T-cell (primary cell): ENCODE measurements at regions not wholly inside any gene's neighbourhood (a gene's known extent, or its start where the extent isn't known, plus 50 kb on each side); places are given as distances from the start of the nearest gene placed in this dataset.

ENCODE experiments used
- ATAC-seq, 4 experiments: fragments of 200-7000 bp in 3 of 4; fragments of 150-1000 bp in 1 of 4; cut with Tn5 transposase; replicated peaks in 1 of 4; 1 replicate in 3 of 4; 2 replicates in 1 of 4; pipeline ENCODE4 v1.10.0; 2021; ENCODE audit warnings: moderate library complexity in 3 of 4, mild to moderate bottlenecking in 2 of 4, moderate number of reproducible peaks in 1 of 4
- CTCF ChIA-PET, 2 donors: fragments of 300-600 bp; sonication (Branson Sonifier 250); formaldehyde crosslinking; loops; one replicate each; lab custom pipeline; 2022; ENCODE audit warnings: antibody characterized with exemption in 2 of 2; lab: Charles Lee
- POLR2A ChIA-PET, 2 donors: fragments of 300-600 bp; sonication (Branson Sonifier 250); formaldehyde crosslinking; loops; one replicate each; lab custom pipeline; 2022; ENCODE audit warnings: antibody characterized with exemption in 2 of 2; lab: Charles Lee
- DNase-seq, 35 experiments: peaks; one replicate each; pipeline versions ENCODE4 v3.0.0 to v3.0.0-alpha.2; 2013 to 2023
- H3K27ac ChIP-seq: one replicate; pipeline ENCODE4 v1.5.1; 2013; ENCODE audit warnings: low read length
- H3K27me3 ChIP-seq, 2 experiments: replicated peaks in 1 of 2; 1 replicate in 1 of 2; 2 replicates in 1 of 2; pipeline versions ENCODE4 v1.6.1 to v1.7.0; 2013; ENCODE audit warnings: low read length in 1 of 2, mixed read lengths in 1 of 2; ENCODE audit not compliant: control insufficient read depth in 2 of 2, insufficient read depth in 2 of 2; ENCODE audit errors: extremely low read depth in 1 of 2
- H3K36me3 ChIP-seq, 2 donors: 1 replicate in 1 of 2; 2 replicates in 1 of 2; pipeline versions ENCODE4 v1.6.1 to v1.7.0; 2013; ENCODE audit warnings: low read length in 1 of 2; ENCODE audit not compliant: control insufficient read depth in 2 of 2, insufficient read depth in 1 of 2; ENCODE audit errors: extremely low read depth in 1 of 2
- H3K4me1 ChIP-seq, 2 experiments: 1 replicate in 1 of 2; 2 replicates in 1 of 2; pipeline versions ENCODE4 v1.6.1 to v1.7.0; 2013; ENCODE audit warnings: low read length in 2 of 2, mixed read lengths in 1 of 2; ENCODE audit not compliant: insufficient read depth in 2 of 2, control insufficient read depth in 1 of 2; ENCODE audit errors: extremely low read depth in 1 of 2
- H3K4me3 ChIP-seq, 2 donors: 1 replicate in 1 of 2; 2 replicates in 1 of 2; pipeline versions ENCODE4 v1.5.1 to v1.7.0; 2013; ENCODE audit warnings: mild to moderate bottlenecking in 2 of 2, low read length in 1 of 2, moderate library complexity in 1 of 2; ENCODE audit not compliant: control insufficient read depth in 1 of 2; ENCODE audit errors: extremely low read depth in 1 of 2
- H3K9me3 ChIP-seq: 2 replicates; pipeline ENCODE4 v1.7.0; 2013
- H3K27ac Mint-ChIP-seq, 2 donors: one replicate each; pipeline ENCODE4 v1.8.0; 2020 to 2021; ENCODE audit warnings: mild to moderate bottlenecking in 2 of 2, mixed read lengths in 2 of 2
- H3K27me3 Mint-ChIP-seq, 2 donors: one replicate each; pipeline ENCODE4 v1.8.0; 2021 to 2022; ENCODE audit warnings: mixed read lengths in 2 of 2
- H3K36me3 Mint-ChIP-seq: one replicate; pipeline ENCODE4 v1.8.0; 2021; ENCODE audit warnings: mixed read lengths
- H3K4me1 Mint-ChIP-seq, 3 donors: one replicate each; pipeline ENCODE4 v1.8.0; 2020 to 2022; ENCODE audit warnings: mixed read lengths in 3 of 3, mild to moderate bottlenecking in 1 of 3
- H3K4me3 Mint-ChIP-seq, 3 donors: one replicate each; pipeline ENCODE4 v1.8.0; 2020 to 2022; ENCODE audit warnings: mild to moderate bottlenecking in 3 of 3, mixed read lengths in 3 of 3, moderate library complexity in 3 of 3
- H3K9me3 Mint-ChIP-seq, 3 donors: one replicate each; pipeline ENCODE4 v1.8.0; 2020 to 2022; ENCODE audit warnings: mixed read lengths in 3 of 3
- WGBS: methylation state at CpG from one replicate; pipeline ENCODE4 v1.1.5; 2013; ENCODE audit warnings: missing lambda C conversion rate; ENCODE audit not compliant: insufficient coverage; 5-methylcytosine and 5-hydroxymethylcytosine counted together

- no peaks in the 10 kb centered on the region for H3K9me3 Mint-ChIP-seq
- no peaks in the 10 kb centered on the region for H3K36me3 Mint-ChIP-seq
- peak overlapping the region; percentile 76 to 86 (median 79) for H3K4me3 Mint-ChIP-seq
- Histone ChIP-seq H3K27ac (no peak overlapping the region), H3K36me3 (no peaks in the 10 kb centered on the region), H3K4me1 (peaks cover 0 to 14% of the 10 kb centered on the region in 2 experiments), H3K27me3 (no peaks in the 10 kb centered on the region), H3K9me3 (no peaks in the 10 kb centered on the region), H3K4me3 (peak overlapping the region; percentile 51 to 72)
- ATAC-seq (no peak), DNase-seq (no peak)
- 65% methylated on average over 3 of the region's 4 CpGs for WGBS
- CTCF ChIA-PET, result interaction anchor here in 1 of 2 donors (0.7 kb wide), 1 partner anchor 46 kb away, joined by 4 read pairs; no protein-coding TSS in a partner anchor
- peaks cover 19 to 24% (median 24%) of the 10 kb centered on the region in 3 donors for H3K4me1 Mint-ChIP-seq
- POLR2A ChIA-PET, result no interaction called here
- H3K27ac Mint-ChIP-seq, result peak overlapping the region; percentile 5 to 84
- peaks cover 0 to 2% of the 10 kb centered on the region in 2 donors for H3K27me3 Mint-ChIP-seq
Measured at GRCh38 chr1:59146056-59146455, 150.8 kb upstream of the FGGY start.

DNA sequence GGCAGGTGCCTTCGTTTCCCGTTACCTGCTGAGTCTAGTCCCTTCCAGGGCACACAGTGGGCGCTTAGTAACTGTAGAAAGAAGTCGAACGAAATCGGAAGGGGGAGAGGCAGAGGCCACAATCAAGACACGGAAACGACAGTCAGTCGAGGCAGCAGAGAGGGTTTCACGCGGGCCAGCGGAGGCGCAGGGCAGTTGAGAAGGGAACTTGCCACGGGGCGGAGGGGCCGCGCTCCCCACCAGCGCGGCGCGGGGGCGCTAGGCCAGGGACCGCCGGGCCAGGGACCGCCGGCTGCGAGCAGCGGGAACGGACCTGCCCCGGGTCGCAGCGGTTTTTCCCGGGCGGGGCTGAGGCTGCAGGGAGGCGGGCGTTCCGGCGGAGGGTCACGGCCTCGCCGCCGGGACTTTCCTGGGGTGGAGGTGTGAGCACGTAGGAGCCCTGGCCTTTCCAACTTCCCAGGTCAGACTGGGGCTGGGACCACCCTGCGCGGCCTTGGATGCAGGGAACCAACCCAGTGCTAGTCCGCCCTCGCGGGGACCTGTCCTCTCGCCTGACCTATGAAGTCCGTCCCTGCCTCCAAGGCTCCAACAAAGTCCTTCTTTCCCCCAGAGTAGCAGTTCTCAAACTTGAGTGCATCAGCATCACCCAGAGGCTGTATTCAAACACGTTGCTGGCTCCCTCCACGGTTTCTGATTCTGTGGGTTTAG, 150.1 kb upstream of the FGGY start:
- H3K36me3 Mint-ChIP-seq, result no peaks in the 10 kb centered on the region
- CTCF ChIA-PET, result interaction anchor here in 1 of 2 donors (0.7 kb wide), 1 partner anchor 47 kb away, joined by 4 read pairs; no protein-coding TSS in a partner anchor
- H3K4me1 Mint-ChIP-seq, result peaks cover 24 to 31% (median 24%) of the 10 kb centered on the region in 3 donors

GRCh38 chr1:59149435-59149834, 147.5 kb upstream of the FGGY start:
- CTCF ChIA-PET, result interaction anchor here in 1 of 2 donors (0.5 kb wide), 1 partner anchor 469 kb away, joined by 3 read pairs; no protein-coding TSS in a partner anchor

More for the DNA sequence above, 150.1 kb upstream of the FGGY start:
- POLR2A ChIA-PET, result no interaction called here
- Mint-ChIP-seq H3K4me3 (peak overlapping the region; percentile 76 to 86 (median 79)), H3K9me3 (no peaks in the 10 kb centered on the region), H3K27ac (peak overlapping the region; percentile 5 to 84), H3K27me3 (peaks cover 0 to 2% of the 10 kb centered on the region in 2 donors)
- Histone ChIP-seq H3K27ac (peak overlapping the region; percentile 35), H3K4me3 (peak overlapping the region; percentile 51 to 72), H3K36me3 (no peaks in the 10 kb centered on the region), H3K4me1 (peaks cover 0 to 17% of the 10 kb centered on the region in 2 experiments), H3K9me3 (no peaks in the 10 kb centered on the region), H3K27me3 (no peaks in the 10 kb centered on the region)
- 4% methylated on average over 43 of the region's 52 CpGs for WGBS
- peak; percentile 72 to 80 (median 76) for ATAC-seq
- peak in 34 of 35 experiments; percentile 6 to 66 (median 19) for DNase-seq

GRCh38 chr1:59150577-59151386, 146.1 kb upstream of the FGGY start:
- peaks cover 0 to 2% of the 10 kb centered on the region in 2 donors for H3K27me3 Mint-ChIP-seq
- H3K9me3 Mint-ChIP-seq, result no peaks in the 10 kb centered on the region
- no peaks in the 10 kb centered on the region for H3K36me3 Mint-ChIP-seq
- POLR2A ChIA-PET, result interaction anchor here in 1 of 2 donors (0.7 kb wide), 1 partner anchor 14 kb away, joined by 3 read pairs; no protein-coding TSS in a partner anchor
- H3K27ac Mint-ChIP-seq, result no peak overlapping the region
- H3K4me1 ChIP-seq, result peaks cover 0 to 17% of the 10 kb centered on the region in 2 experiments
- no peak overlapping the region for H3K4me3 Mint-ChIP-seq
- peaks cover 17 to 24% (median 22%) of the 10 kb centered on the region in 3 donors for H3K4me1 Mint-ChIP-seq
- no peaks in the 10 kb centered on the region for H3K9me3 ChIP-seq
- WGBS, result 28% methylated on average over 4 of the region's 4 CpGs
- no peak overlapping the region for H3K4me3 ChIP-seq
- H3K27me3 ChIP-seq, result no peaks in the 10 kb centered on the region
- ATAC-seq (peak in 1 of 4 experiments; percentile 31), DNase-seq (peak in 1 of 35 experiments; percentile 17)
- H3K36me3 ChIP-seq, result no peaks in the 10 kb centered on the region
- CTCF ChIA-PET, result interaction anchor here in 1 of 2 donors (0.6 kb wide), 1 partner anchor 399 kb away, joined by 5 read pairs; no protein-coding TSS in a partner anchor
- no peak overlapping the region for H3K27ac ChIP-seq

More at GRCh38 chr1:59149435-59149834, 147.5 kb upstream of the FGGY start:
- H3K36me3 ChIP-seq, result no peaks in the 10 kb centered on the region
- Mint-ChIP-seq H3K9me3 (no peaks in the 10 kb centered on the region), H3K4me1 (peaks cover 17 to 24% (median 22%) of the 10 kb centered on the region in 3 donors), H3K36me3 (no peaks in the 10 kb centered on the region), H3K27ac (no peak overlapping the region), H3K4me3 (no peak overlapping the region), H3K27me3 (peaks cover 0 to 2% of the 10 kb centered on the region in 2 donors)
- no peak overlapping the region for H3K27ac ChIP-seq
- no peaks in the 10 kb centered on the region for H3K9me3 ChIP-seq
- no CpG with 5 or more reads among the region's 5 CpGs for WGBS
- no peak overlapping the region for H3K4me3 ChIP-seq
- ATAC-seq, result no peak
- H3K4me1 ChIP-seq, result peaks cover 0 to 17% of the 10 kb centered on the region in 2 experiments
- no peaks in the 10 kb centered on the region for H3K27me3 ChIP-seq
- POLR2A ChIA-PET, result no interaction called here
- no peak for DNase-seq

- Mint-ChIP-seq H3K4me1 (peaks cover 13 to 20% (median 18%) of the 10 kb centered on the region in 3 donors), H3K27me3 (peaks cover 0 to 2% of the 10 kb centered on the region in 2 donors), H3K4me3 (no peak overlapping the region), H3K9me3 (no peaks in the 10 kb centered on the region), H3K27ac (no peak overlapping the region), H3K36me3 (no peaks in the 10 kb centered on the region)
- no peaks in the 10 kb centered on the region for H3K9me3 ChIP-seq
- no peak for DNase-seq
- peaks cover 0 to 17% of the 10 kb centered on the region in 2 experiments for H3K4me1 ChIP-seq
- ChIA-PET POLR2A (no interaction called here), CTCF (interaction anchor here in 1 of 2 donors (0.6 kb wide), 1 partner anchor 399 kb away, joined by 5 read pairs; no protein-coding TSS in a partner anchor)
- no peak overlapping the region for H3K27ac ChIP-seq
- no peak for ATAC-seq
- H3K27me3 ChIP-seq, result no peaks in the 10 kb centered on the region
- WGBS, result 96% methylated on average over 3 of the region's 4 CpGs
- H3K36me3 ChIP-seq, result no peaks in the 10 kb centered on the region
- H3K4me3 ChIP-seq, result no peak overlapping the region
Measured at GRCh38 chr1:59151387-59151761, 145.5 kb upstream of the FGGY start.

DNA sequence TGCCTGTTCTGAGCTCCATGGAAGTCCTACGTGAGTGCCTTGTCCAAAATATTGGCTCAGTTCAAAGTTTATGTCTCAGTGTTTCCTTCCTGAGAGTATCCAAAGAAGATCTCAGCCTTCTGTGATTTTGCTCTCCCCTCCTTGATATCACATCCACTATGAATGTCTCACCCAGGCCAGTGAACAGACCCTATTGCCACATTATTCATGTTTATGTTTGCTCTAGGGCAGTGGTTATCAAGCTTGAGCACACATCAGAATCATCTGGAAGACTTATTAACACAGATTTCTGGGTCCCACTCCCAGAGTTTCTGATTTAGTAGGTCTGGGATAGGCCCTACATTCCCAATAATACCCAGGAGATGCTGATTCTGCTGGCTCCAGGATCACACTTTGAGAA, 145.0 kb upstream of the FGGY start:
- Mint-ChIP-seq H3K27me3 (no peaks in the 10 kb centered on the region), H3K4me1 (peaks cover 10 to 16% (median 16%) of the 10 kb centered on the region in 3 donors), H3K27ac (no peak overlapping the region), H3K4me3 (no peak overlapping the region), H3K9me3 (no peaks in the 10 kb centered on the region), H3K36me3 (no peaks in the 10 kb centered on the region)
- no peak for DNase-seq
- no peak for ATAC-seq
- Histone ChIP-seq H3K27ac (no peak overlapping the region), H3K9me3 (no peaks in the 10 kb centered on the region), H3K4me1 (peaks cover 0 to 14% of the 10 kb centered on the region in 2 experiments), H3K36me3 (no peaks in the 10 kb centered on the region), H3K4me3 (no peak overlapping the region), H3K27me3 (no peaks in the 10 kb centered on the region)
- ChIA-PET POLR2A (no interaction called here), CTCF (no interaction called here)
- 89% methylated on average over 1 of the region's 1 CpG for WGBS
